CD1c-positive myeloid dendritic cell (primary cell): ENCODE measurements at regions not wholly inside any gene's neighbourhood (a gene's known extent, or its start where the extent isn't known, plus 50 kb on each side); places are given as distances from the start of the nearest gene placed in this dataset.
"Not testable (repeated sequence)": the region's sequence is repeated elsewhere in the genome, so short reads cannot be mapped to it uniquely, and the experiment has no call there.

Experiments used
- DNase-seq: peaks from one replicate; pipeline ENCODE4 v3.0.0-alpha.2; 2016; ENCODE audit errors: extremely low spot score

GRCh38 chr1:82153272-82153629, 352.5 kb downstream of the ADGRL2 start:
- DNase-seq, result no peak

DNA sequence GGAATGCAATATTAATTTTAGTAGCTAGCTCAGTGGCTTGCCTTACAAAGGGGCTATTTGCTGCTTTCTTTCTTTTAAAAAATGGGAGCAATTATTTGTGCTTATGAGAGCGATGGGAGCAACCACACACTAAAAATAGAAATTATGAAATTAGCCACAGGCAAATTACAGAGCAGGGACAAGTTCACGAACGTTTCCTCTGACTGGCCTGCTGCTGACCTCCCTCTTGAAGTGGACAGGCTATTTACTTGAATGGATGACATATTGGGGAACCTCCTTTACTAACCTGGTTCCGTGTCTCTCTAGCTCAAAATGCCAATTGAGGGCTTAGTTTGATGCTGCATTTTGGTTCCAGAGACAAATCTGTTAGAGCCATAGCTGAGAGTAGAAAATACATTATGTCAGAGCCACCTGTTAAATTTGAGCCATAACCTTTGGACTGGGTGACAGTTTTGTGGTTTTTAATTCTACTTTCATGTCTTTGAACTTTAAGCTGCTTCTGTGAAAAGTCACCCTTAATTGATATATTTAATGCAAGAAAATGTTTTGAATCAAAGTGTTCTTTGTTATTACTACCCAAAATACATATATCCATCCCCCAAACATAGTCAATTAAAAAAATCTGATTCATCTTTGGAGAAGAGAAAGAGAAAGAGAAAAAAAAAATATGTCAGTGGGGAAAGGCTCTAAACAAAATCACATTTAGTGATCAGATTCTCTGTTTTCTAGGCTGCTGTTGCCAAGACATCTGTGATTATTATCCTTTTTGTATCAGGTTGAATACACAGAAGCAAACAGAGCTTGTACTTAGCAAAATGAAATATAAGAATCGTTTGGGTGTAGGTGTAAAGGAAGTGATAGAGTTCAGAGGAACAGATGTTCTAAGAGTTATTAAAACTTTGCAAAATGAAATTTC, 351.9 kb downstream of the ADGRL2 start:
- DNase-seq, result no peak

DNA sequence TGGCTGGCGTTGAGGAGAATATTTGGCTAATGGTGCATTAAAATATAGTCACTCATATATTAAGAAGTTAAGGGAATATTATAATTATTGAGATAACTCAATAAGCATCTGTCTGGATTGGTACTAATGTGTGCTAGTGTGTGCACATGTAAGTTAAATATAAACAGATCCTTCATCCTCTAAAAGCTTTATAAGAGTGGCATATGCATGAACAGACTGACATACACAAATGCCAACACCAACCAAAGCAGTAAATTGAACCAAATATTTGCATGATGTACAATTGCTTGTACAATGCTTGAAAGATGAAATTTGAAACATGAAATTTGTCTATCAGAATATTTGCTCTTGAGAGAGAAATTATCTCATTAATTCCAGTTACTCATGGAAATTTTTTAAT, 344.9 kb downstream of the ADGRL2 start:
- DNase-seq, result no peak

GRCh38 chr1:82143108-82143833, 342.5 kb downstream of the ADGRL2 start:
- no peak for DNase-seq

GRCh38 chr1:82141390-82141789, 340.7 kb downstream of the ADGRL2 start:
- DNase-seq, result no peak

GRCh38 chr1:82139751-82140468, 339.2 kb downstream of the ADGRL2 start:
- DNase-seq, result no peak

DNA sequence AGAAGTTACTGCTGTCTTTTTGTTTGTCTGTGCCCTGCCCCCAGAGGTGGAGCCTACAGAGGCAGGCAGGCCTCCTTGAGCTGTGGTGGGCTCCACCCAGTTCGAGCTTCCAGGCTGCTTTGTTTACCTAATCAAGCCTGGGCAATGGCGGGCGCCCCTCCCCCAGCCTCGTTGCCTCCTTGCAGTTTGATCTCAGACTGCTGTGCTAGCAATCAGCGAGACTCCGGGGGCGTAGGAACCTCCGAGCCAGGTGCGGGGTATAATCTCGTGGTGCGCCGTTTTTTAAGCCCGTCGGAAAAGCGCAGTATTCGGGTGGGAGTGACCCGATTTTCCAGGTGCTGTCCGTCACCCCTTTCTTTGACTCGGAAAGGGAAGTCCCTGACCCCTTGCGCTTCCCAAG, 335.6 kb downstream of the ADGRL2 start:
- DNase-seq, result not testable (repeated sequence)

GRCh38 chr1:82125866-82126265, 325.1 kb downstream of the ADGRL2 start:
- no peak for DNase-seq

DNA sequence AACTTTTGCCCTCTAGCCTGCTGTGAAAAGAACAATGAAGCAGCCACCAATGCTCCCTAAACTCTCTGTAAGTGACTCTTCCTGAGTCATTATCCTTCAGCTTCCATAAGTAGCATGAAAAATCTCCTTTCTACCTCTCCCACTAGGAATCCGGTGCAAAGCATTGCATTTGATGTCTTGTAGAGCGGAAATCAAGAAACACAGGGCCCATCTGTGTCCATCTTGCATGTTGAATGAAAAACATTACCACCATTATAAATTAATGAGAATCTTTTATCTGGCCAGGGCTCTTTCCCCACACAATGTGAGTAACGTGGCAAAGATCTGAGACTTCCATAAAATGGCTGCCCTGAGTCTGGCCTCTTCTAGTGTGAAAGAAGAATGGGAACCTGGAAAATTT, 324.4 kb downstream of the ADGRL2 start:
- no peak for DNase-seq

GRCh38 chr1:82121421-82121820, 320.7 kb downstream of the ADGRL2 start:
- no peak for DNase-seq

DNA sequence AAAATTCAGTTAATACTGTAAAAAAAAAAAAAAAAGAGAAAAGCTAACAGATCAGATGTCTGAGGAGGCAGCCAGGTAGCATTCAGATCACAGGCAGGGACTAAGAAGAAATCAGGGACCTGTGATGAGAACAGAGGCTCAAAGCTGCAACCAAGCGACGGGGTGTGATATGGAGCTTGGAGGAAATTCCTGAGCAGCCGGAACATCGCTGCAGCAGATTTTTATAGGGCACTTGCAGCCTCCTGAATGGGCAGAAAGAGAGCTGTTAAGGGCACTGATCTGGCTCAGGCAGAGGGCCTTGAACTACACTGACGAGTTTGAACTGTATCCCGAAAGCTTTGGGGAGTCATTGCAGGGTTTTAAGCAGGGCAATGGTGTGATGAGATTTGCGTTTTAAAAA, 315.4 kb downstream of the ADGRL2 start:
- no peak for DNase-seq

DNA sequence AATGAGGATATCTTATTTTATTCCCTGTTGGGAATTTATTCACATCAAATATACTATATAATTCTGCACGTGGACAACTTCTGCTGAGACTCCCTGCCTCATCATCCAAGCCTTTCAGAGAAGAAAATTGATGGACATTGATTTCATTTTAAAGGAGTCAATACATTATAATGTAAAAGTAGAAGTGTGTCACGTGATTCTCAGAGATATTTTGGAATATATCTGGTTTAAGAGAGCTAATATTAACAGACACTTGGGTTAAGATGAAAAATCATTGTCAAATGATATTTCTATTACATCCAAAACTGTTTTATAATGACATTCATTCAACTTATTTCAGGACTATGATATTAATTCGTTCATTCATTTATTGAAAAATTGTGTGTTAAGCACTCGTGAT, 314.2 kb downstream of the ADGRL2 start:
- no peak for DNase-seq

GRCh38 chr1:82110366-82111254, 309.9 kb downstream of the ADGRL2 start:
- no peak for DNase-seq

GRCh38 chr1:82108843-82109242, 308.1 kb downstream of the ADGRL2 start:
- DNase-seq, result no peak

DNA sequence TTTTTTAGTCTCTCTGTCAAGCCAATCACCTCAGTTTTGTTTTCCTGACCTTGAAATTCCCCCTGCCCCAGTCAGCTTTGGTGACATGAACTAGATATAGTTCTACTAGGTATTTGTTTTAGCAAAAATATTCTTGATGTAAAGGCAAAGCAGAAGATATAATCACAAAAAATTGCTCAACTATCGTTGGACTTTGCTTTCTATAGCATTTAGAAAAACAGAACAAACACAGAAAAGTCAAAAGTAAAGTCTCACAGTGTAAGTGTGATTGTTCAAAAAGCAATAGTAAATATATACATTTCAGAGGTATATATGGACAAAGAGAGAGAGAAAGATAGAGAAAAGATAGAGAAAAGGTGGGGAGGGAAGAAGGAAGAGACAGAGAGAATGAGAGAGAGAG, 305.9 kb downstream of the ADGRL2 start:
- DNase-seq, result no peak

DNA sequence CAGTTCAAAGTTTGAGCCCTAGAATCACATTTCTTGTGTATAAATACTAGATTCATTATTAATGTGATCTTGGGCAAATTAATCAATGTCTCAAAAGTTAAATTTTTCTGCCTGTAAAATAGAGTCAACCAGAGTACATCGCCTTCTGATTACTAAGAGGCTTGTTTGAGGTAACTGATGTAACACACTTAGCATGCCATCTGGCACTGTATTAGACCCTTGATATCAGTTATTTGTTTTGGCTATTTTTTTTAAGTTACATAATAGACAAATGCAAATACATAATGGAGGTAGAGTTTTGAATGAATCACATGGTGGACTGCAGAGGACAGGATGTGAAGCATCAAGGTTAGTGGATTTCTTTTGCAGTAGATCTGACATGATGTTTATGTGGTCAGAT, 298.4 kb downstream of the ADGRL2 start:
- no peak for DNase-seq

DNA sequence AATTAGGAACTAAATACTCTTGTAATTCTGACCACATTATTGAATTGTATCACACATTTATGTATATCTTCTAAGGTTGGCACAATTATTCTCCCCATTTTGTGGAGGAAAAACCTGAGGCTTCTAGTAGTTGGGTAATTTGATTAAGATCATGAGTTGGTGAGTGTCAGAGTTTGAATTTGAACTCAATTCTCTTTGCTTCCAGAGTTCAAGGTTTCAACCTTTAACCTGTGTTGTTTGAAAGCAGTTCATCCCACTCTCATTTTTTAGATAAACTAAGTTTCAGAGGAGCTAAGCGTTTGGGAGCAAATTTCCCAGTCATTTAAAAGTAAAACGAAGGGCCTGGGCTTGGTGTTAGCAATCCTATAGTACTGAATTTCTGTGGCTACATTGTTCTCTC, 293.4 kb downstream of the ADGRL2 start:
- DNase-seq, result no peak

DNA sequence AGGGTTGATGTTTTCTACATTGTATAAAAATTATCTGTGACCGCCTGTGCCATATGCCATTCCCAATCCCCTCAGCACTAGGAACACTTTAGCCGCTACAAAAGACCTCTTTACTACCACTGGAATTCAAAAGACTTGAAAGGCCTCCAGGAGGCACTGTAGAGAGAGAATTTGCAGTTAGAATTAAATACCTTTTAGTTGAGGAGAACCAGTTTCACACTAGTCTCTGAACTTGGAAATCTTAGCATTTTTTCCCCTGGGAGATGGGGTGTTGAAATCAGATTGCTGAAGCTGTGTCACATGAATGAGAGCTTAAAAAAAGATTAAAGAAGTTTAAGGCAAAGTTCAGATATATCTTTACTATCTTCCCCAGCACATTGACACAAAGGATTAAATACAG, 291.0 kb downstream of the ADGRL2 start:
- no peak for DNase-seq

DNA sequence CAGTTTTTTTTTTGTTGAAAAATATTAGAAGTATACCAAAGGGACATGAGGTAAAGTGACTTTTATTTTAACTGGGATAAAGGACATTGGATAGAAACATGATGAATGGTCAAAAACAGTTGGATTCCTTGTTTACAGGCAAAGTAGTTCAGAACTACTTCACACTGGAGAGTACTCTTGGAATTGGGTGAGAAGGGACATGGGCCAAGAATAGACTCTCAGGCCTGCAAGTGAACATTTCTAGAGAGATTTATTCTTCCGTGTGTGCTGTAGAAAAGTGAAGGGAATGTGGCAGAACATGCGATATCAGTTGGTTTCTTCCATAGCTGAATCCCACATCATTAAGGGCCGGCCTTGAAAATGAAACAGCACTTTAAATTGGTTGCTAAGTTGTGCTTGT, 290.5 kb downstream of the ADGRL2 start:
- DNase-seq, result no peak

DNA sequence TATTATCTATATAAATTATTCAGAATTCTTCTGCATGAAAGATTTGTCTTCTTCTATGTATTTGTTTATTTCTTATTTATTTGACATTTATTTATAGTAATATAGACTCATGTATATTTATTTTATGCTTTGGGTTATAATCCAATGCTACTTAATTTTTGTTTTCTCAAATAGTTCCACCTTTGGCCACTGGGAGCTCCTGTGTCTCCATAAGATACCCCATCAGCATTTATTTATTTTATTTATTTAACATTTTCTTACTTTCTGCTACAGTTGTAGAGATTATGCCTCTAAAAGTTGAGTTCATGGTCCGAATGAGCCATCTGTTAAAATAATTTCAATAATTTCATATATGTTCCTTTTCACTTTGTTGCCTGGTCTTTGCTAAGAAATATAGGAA, 289.4 kb downstream of the ADGRL2 start:
- DNase-seq, result no peak

GRCh38 chr1:82086739-82087138, 286.0 kb downstream of the ADGRL2 start:
- no peak for DNase-seq

GRCh38 chr1:82079607-82080006, 278.9 kb downstream of the ADGRL2 start:
- DNase-seq, result no peak
